Liver (tissue), 8 donors: ENCODE measurements at regions not wholly inside any gene's neighbourhood (a gene's known extent, or its start where the extent isn't known, plus 50 kb on each side); places are given as distances from the start of the nearest gene placed in this dataset.

Experiments used
- DNase-seq: peaks from one replicate; pipeline ENCODE4 v3.0.0-alpha.2; 2017; ENCODE audit warnings: low spot score
- H3K27ac ChIP-seq, 2 donors: one replicate each; pipeline ENCODE4 v1.7.0; 2013; ENCODE audit warnings: inconsistent platforms in 2 of 2, low read length in 2 of 2, control low read depth in 1 of 2, low read depth in 1 of 2, mild to moderate bottlenecking in 1 of 2
- H3K27me3 ChIP-seq, 4 donors: one replicate each; pipeline versions ENCODE4 v1.6.1 to v1.7.0; 2013; ENCODE audit warnings: low read length in 3 of 4, inconsistent platforms in 1 of 4, mild to moderate bottlenecking in 1 of 4, moderate library complexity in 1 of 4; ENCODE audit not compliant: control insufficient read depth in 4 of 4, insufficient read depth in 4 of 4
- H3K36me3 ChIP-seq, 4 donors: one replicate each; pipeline versions ENCODE4 v1.6.1 to v1.7.0; 2013; ENCODE audit warnings: low read length in 3 of 4, mild to moderate bottlenecking in 3 of 4, low read depth in 1 of 4, moderate library complexity in 1 of 4; ENCODE audit not compliant: control insufficient read depth in 4 of 4, insufficient read depth in 3 of 4
- H3K4me1 ChIP-seq, 4 donors: one replicate each; pipeline versions ENCODE4 v1.6.1 to v1.7.0; 2013; ENCODE audit warnings: low read length in 3 of 4, mild to moderate bottlenecking in 3 of 4, moderate library complexity in 1 of 4; ENCODE audit not compliant: control insufficient read depth in 4 of 4, insufficient read depth in 4 of 4
- H3K4me3 ChIP-seq, 3 donors: one replicate each; pipeline versions ENCODE4 v1.6.1 to v1.7.0; 2013; ENCODE audit warnings: low read length in 3 of 3, control low read depth in 1 of 3, low read depth in 1 of 3, mild to moderate bottlenecking in 1 of 3
- H3K9ac ChIP-seq, 2 donors: one replicate each; pipeline ENCODE4 v1.7.0; 2013; ENCODE audit warnings: low read length in 2 of 2, mild to moderate bottlenecking in 2 of 2, moderate library complexity in 2 of 2, control low read depth in 1 of 2, low read depth in 1 of 2
- H3K9me3 ChIP-seq, 4 donors: one replicate each; pipeline versions ENCODE4 v1.6.1 to v1.7.0; 2013; ENCODE audit warnings: low read length in 3 of 4; ENCODE audit not compliant: control insufficient read depth in 4 of 4
- EGR1 ChIP-seq, 2 donors: IDR thresholded peaks; 2 replicates each; pipeline ENCODE4 v1.6.1; 2016 to 2018; ENCODE audit warnings: antibody characterized with exemption in 2 of 2, low read depth in 2 of 2
- FOXA1 ChIP-seq: IDR thresholded peaks from 2 replicates; pipeline ENCODE4 v1.6.1; 2016; ENCODE audit warnings: antibody characterized with exemption
- FOXA2 ChIP-seq: IDR thresholded peaks from 2 replicates; pipeline ENCODE4 v1.6.1; 2016; ENCODE audit warnings: antibody characterized with exemption
- GABPA ChIP-seq, 2 donors: IDR thresholded peaks in 1 of 2; conservative IDR thresholded peaks in 1 of 2; 2 replicates each; pipeline ENCODE4 v1.6.1; 2016; ENCODE audit warnings: antibody characterized with exemption in 2 of 2, mild to moderate bottlenecking in 1 of 2, moderate library complexity in 1 of 2
- HNF4A ChIP-seq, 2 donors: conservative IDR thresholded peaks; 2 replicates each; pipeline ENCODE4 v1.6.1; 2016; ENCODE audit warnings: antibody characterized with exemption in 2 of 2, mild to moderate bottlenecking in 2 of 2
- HNF4G ChIP-seq: IDR thresholded peaks from 2 replicates; pipeline ENCODE4 v1.6.1; 2016; ENCODE audit warnings: antibody characterized with exemption
- JUND ChIP-seq, 2 donors: IDR thresholded peaks; 2 replicates each; pipeline ENCODE4 v1.6.1; 2016; ENCODE audit warnings: antibody characterized with exemption in 2 of 2
- NR2F2 ChIP-seq: IDR thresholded peaks from 2 replicates; pipeline ENCODE4 v1.6.1; 2016; ENCODE audit warnings: antibody characterized with exemption
- RXRA ChIP-seq, 2 donors: IDR thresholded peaks; 2 replicates each; pipeline ENCODE4 v1.6.1; 2017 to 2018; ENCODE audit warnings: antibody characterized with exemption in 2 of 2, mild to moderate bottlenecking in 1 of 2
- SP1 ChIP-seq: IDR thresholded peaks from 2 replicates; pipeline ENCODE4 v1.6.1; 2018; ENCODE audit warnings: antibody characterized with exemption, mild to moderate bottlenecking
- TAF1 ChIP-seq: conservative IDR thresholded peaks from 2 replicates; pipeline ENCODE4 v1.6.1; 2016; ENCODE audit warnings: antibody characterized with exemption, mild to moderate bottlenecking
- YY1 ChIP-seq: IDR thresholded peaks from 2 replicates; pipeline ENCODE4 v1.6.1; 2016; ENCODE audit warnings: antibody characterized with exemption, mild to moderate bottlenecking
- WGBS: extraction: QIAGEN DNeasy Blood & Tissue Kit; methylation state at CpG from one replicate; pipeline ENCODE4 v1.1.7; 2013; 5-methylcytosine and 5-hydroxymethylcytosine counted together
- TF ChIP-seq, protein P1 (sequence below): IDR thresholded peaks from 2 replicates; pipeline ENCODE4 v1.6.1; 2016; ENCODE audit warnings: antibody characterized with exemption
- TF ChIP-seq, protein P2 (sequence below): fragments of 150-350 bp; IDR thresholded peaks from 2 replicates; pipeline ENCODE4 v1.5.1; 2017; ENCODE audit warnings: improper control_type of control experiment, low read depth, low read length; ENCODE audit not compliant: missing input control
- TF ChIP-seq, protein P3 (sequence below): IDR thresholded peaks from 2 replicates; pipeline ENCODE4 v1.6.1; 2016; ENCODE audit warnings: antibody characterized with exemption
- TF ChIP-seq, protein P4 (sequence below): IDR thresholded peaks from 2 replicates; pipeline ENCODE4 v1.6.1; 2016; ENCODE audit warnings: antibody characterized with exemption
- TF ChIP-seq, protein P5 (sequence below): IDR thresholded peaks from 2 replicates; pipeline ENCODE4 v1.6.1; 2016; ENCODE audit warnings: antibody characterized with exemption, mild to moderate bottlenecking
- donor health status: healthy.
- donor health status: healthy.
- donor health status: healthy.
- donor health status: healthy.
- donor health status: healthy.

DNA sequence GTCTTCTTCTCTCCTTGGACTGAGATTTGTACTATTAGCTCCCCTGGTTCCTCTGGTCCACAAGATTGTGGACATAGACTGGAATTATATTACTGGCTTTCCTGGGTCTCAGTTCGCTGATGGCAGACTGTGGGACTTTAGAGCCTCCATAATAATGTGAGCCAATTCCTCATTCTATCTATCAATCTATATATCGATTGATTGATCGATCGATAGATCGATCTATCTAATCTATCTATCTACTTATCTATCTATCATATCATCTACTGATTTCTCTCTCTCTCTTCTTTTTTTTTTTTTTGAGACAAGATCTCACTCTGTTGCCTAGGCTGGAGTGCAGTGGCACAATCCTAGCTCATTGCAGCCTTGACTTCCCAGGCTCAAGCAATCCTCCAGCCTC is 51.5 kb upstream of the DDR1 start:
- Histone ChIP-seq H3K9me3 (no peaks in the 10 kb centered on the region), H3K27ac (no peak overlapping the region), H3K36me3 (no peaks in the 10 kb centered on the region), H3K4me3 (no peak overlapping the region), H3K4me1 (peaks cover 0 to 6% (median 5%) of the 10 kb centered on the region in 4 donors), H3K9ac (no peak overlapping the region), H3K27me3 (no peaks in the 10 kb centered on the region)
- TF ChIP-seq, protein P1, sequence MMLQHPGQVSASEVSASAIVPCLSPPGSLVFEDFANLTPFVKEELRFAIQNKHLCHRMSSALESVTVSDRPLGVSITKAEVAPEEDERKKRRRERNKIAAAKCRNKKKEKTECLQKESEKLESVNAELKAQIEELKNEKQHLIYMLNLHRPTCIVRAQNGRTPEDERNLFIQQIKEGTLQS = no peak
- TF ChIP-seq TAF1 (no peak), HNF4A (conservative IDR thresholded peaks at IDR 0.05) (no peak), NR2F2 (no peak), RXRA (IDR thresholded peaks at IDR 0.05) (no peak), GABPA (IDR thresholded peaks at IDR 0.05 in 1 of 2, conservative IDR thresholded peaks at IDR 0.05 in 1 of 2) (no peak), FOXA2 (no peak), JUND (IDR thresholded peaks at IDR 0.05) (no peak), FOXA1 (no peak), EGR1 (IDR thresholded peaks at IDR 0.05; ENCODE audit: low read depth in 2 of 2) (no peak), SP1 (no peak), HNF4G (no peak), YY1 (no peak)
- TF ChIP-seq, protein P2, sequence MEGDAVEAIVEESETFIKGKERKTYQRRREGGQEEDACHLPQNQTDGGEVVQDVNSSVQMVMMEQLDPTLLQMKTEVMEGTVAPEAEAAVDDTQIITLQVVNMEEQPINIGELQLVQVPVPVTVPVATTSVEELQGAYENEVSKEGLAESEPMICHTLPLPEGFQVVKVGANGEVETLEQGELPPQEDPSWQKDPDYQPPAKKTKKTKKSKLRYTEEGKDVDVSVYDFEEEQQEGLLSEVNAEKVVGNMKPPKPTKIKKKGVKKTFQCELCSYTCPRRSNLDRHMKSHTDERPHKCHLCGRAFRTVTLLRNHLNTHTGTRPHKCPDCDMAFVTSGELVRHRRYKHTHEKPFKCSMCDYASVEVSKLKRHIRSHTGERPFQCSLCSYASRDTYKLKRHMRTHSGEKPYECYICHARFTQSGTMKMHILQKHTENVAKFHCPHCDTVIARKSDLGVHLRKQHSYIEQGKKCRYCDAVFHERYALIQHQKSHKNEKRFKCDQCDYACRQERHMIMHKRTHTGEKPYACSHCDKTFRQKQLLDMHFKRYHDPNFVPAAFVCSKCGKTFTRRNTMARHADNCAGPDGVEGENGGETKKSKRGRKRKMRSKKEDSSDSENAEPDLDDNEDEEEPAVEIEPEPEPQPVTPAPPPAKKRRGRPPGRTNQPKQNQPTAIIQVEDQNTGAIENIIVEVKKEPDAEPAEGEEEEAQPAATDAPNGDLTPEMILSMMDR = no peak
- TF ChIP-seq, protein P3, sequence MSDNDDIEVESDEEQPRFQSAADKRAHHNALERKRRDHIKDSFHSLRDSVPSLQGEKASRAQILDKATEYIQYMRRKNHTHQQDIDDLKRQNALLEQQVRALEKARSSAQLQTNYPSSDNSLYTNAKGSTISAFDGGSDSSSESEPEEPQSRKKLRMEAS = no peak
- TF ChIP-seq, protein P4, sequence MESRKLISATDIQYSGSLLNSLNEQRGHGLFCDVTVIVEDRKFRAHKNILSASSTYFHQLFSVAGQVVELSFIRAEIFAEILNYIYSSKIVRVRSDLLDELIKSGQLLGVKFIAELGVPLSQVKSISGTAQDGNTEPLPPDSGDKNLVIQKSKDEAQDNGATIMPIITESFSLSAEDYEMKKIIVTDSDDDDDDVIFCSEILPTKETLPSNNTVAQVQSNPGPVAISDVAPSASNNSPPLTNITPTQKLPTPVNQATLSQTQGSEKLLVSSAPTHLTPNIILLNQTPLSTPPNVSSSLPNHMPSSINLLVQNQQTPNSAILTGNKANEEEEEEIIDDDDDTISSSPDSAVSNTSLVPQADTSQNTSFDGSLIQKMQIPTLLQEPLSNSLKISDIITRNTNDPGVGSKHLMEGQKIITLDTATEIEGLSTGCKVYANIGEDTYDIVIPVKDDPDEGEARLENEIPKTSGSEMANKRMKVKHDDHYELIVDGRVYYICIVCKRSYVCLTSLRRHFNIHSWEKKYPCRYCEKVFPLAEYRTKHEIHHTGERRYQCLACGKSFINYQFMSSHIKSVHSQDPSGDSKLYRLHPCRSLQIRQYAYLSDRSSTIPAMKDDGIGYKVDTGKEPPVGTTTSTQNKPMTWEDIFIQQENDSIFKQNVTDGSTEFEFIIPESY = no peak
- TF ChIP-seq, protein P5, sequence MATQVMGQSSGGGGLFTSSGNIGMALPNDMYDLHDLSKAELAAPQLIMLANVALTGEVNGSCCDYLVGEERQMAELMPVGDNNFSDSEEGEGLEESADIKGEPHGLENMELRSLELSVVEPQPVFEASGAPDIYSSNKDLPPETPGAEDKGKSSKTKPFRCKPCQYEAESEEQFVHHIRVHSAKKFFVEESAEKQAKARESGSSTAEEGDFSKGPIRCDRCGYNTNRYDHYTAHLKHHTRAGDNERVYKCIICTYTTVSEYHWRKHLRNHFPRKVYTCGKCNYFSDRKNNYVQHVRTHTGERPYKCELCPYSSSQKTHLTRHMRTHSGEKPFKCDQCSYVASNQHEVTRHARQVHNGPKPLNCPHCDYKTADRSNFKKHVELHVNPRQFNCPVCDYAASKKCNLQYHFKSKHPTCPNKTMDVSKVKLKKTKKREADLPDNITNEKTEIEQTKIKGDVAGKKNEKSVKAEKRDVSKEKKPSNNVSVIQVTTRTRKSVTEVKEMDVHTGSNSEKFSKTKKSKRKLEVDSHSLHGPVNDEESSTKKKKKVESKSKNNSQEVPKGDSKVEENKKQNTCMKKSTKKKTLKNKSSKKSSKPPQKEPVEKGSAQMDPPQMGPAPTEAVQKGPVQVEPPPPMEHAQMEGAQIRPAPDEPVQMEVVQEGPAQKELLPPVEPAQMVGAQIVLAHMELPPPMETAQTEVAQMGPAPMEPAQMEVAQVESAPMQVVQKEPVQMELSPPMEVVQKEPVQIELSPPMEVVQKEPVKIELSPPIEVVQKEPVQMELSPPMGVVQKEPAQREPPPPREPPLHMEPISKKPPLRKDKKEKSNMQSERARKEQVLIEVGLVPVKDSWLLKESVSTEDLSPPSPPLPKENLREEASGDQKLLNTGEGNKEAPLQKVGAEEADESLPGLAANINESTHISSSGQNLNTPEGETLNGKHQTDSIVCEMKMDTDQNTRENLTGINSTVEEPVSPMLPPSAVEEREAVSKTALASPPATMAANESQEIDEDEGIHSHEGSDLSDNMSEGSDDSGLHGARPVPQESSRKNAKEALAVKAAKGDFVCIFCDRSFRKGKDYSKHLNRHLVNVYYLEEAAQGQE = no peak
- DNase-seq = no peak
- 94% methylated on average over 5 of the region's 5 CpGs for WGBS

DNA sequence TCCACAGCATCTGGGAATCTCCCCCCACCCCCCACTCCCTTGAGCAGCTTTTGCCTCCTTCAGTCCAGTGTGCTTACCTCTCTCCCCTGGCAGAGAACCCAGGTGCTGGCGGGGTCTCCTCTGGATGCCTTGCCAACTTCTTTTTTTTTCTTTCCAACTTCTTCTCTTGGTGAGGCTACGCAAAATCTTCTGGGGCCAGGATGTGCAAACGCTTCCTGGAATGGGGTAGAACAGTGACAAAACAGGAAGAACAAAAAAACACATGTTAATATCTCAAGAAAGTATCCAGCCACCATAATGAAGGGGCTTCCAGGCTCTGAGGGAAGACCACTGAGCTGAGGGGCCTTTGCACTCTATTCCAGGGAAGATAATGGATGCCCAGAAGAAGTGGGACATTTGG is 53.9 kb upstream of the DDR1 start:
- no peak for DNase-seq
- WGBS = 46% methylated on average over 3 of the region's 3 CpGs
- Histone ChIP-seq H3K27ac (peak overlapping the region; percentile 11 to 47), H3K4me3 (no peak overlapping the region), H3K9ac (peak overlapping the region in 1 of 2 donors; percentile 7), H3K4me1 (peaks cover 0 to 7% (median 6%) of the 10 kb centered on the region in 4 donors), H3K9me3 (no peaks in the 10 kb centered on the region), H3K27me3 (no peaks in the 10 kb centered on the region), H3K36me3 (no peaks in the 10 kb centered on the region)
- TF ChIP-seq EGR1 (IDR thresholded peaks at IDR 0.05; ENCODE audit: low read depth in 2 of 2) = no peak
- TF ChIP-seq RXRA (IDR thresholded peaks at IDR 0.05) = no peak
- TF ChIP-seq, protein P2 = no peak
- TF ChIP-seq JUND (IDR thresholded peaks at IDR 0.05) = no peak
- no peak for TF ChIP-seq TAF1
- TF ChIP-seq HNF4G = no peak
- no peak for TF ChIP-seq NR2F2
- TF ChIP-seq FOXA2 = no peak
- TF ChIP-seq, protein P4 = no peak
- TF ChIP-seq, protein P3 = no peak
- no peak for TF ChIP-seq HNF4A (conservative IDR thresholded peaks at IDR 0.05)
- no peak for TF ChIP-seq GABPA (IDR thresholded peaks at IDR 0.05 in 1 of 2, conservative IDR thresholded peaks at IDR 0.05 in 1 of 2)
